LNCAP (cell line): ENCODE measurements at regions not wholly inside any gene's neighbourhood (a gene's known extent, or its start where the extent isn't known, plus 50 kb on each side); places are given as distances from the start of the nearest gene placed in this dataset.

Experiments
- TF ChIP-seq, protein P1 (sequence below): fragments of 450-650 bp; IDR thresholded peaks from 2 replicates; pipeline ENCODE4 v1.5.1; 2017; ENCODE audit warnings: mild to moderate bottlenecking

DNA sequence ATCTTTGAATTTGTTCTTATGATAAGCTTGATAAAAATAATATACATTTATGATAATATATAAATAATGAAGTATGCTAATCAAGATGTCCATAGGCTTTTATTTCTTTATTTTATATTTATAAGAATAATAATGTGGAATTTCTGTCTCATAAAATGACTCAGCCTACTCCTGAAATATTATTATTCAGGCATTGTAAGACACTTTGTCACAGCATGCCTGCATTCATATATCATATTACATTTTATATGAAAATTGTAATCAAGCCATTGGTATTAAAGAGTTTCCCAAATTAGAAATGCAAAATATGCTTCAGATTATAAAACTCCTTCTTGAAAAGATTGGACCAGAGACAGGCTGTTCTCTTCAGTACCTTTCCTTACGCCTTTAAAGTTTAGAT lies 1303.7 kb upstream of the CADM2 start:
- TF ChIP-seq, protein P1, sequence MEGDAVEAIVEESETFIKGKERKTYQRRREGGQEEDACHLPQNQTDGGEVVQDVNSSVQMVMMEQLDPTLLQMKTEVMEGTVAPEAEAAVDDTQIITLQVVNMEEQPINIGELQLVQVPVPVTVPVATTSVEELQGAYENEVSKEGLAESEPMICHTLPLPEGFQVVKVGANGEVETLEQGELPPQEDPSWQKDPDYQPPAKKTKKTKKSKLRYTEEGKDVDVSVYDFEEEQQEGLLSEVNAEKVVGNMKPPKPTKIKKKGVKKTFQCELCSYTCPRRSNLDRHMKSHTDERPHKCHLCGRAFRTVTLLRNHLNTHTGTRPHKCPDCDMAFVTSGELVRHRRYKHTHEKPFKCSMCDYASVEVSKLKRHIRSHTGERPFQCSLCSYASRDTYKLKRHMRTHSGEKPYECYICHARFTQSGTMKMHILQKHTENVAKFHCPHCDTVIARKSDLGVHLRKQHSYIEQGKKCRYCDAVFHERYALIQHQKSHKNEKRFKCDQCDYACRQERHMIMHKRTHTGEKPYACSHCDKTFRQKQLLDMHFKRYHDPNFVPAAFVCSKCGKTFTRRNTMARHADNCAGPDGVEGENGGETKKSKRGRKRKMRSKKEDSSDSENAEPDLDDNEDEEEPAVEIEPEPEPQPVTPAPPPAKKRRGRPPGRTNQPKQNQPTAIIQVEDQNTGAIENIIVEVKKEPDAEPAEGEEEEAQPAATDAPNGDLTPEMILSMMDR: no peak

DNA sequence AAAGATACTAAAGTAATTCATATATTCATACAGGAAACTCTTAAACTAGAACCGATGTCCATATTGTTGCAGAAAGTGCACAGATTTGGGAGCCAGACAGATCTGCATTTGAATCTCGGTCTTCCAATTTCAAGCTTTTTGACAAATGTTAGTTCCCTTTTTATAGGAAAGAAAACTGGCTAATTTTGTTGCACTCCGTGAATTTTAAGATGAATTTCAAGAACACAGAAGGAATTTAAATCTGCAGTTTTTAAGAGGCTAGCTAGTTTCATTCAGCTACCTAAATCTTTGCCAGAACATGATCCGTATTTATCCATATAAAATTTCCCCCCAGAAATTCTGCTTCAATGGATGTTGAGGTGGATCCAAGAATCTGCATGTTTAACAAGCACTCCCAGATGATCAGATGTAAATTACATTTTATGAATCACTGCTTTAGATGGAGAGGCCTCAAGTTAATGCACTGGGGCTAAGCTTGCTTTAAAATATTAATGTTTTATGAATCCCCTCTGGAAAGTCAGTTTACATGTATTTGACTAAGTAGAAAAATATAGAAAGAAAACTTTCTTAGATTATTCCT lies 1296.3 kb upstream of the CADM2 start:
- TF ChIP-seq, protein P1: no peak

DNA sequence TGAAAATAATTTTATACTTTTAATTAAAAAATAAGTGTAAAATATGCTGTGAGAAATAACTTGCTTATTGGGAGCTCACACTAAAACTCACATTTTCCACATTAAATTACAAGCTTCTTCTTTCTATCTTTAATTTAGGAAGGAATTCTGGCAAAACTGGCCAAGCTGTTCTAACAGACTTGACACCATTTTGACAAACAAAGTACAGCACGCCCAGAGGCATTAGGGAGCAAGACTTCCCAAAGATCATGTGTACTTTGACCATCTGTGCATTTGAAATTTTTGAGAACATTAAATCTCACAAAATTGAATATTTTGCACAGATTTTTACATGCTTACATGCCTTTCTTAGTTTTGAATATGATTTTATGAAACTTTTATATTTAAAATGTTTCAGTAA lies 1288.4 kb upstream of the CADM2 start:
- TF ChIP-seq, protein P1: no peak

DNA sequence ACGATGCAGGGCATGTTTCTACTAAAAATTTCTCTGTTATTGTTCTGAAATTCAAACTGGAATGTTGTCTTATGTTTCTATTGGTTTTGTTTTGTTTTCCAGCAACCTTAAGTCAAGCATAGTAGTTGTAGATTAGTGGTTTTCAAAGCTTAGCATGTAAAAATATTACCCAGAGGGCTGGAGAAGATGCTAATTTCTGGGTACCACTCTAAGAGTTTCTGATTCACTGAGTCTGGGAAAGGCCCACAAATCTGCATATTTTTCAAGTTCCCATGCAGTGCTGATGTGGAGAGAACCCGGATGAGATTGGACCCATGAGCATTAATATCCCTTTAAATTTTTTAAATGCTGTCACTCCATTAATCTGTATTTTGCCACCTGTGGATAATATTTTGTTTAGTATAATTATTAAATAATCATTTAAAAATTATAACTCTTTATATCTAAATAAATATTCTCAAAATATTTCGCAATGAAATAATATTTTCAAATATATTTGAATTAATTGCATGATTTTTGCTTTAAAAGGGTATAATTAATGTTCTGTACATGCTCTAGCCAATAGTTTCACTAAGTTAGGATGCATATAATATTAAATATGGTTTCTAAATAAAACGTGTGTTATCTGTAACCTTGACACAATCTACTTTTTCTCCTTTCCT lies 1274.7 kb upstream of the CADM2 start:
- TF ChIP-seq, protein P1: no peak

DNA sequence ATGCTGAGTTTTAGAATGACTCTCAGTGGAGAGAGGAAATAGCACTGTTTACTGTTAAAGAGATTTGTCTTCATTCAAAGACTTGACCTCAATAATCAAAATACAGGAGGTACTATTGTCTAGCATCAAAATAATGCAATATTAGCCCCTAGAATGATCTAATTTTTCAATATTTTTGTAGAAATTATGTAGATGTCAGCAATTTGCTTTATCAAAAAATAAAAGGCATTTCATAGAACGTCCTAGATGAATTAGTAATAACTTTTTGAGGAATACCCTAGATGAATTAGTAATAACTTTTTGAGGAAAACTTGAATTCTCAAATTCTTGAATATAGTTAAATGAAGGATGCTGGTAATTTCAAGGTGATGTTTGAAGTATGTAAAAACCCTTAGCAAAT lies 1252.1 kb upstream of the CADM2 start:
- TF ChIP-seq, protein P1: no peak

DNA sequence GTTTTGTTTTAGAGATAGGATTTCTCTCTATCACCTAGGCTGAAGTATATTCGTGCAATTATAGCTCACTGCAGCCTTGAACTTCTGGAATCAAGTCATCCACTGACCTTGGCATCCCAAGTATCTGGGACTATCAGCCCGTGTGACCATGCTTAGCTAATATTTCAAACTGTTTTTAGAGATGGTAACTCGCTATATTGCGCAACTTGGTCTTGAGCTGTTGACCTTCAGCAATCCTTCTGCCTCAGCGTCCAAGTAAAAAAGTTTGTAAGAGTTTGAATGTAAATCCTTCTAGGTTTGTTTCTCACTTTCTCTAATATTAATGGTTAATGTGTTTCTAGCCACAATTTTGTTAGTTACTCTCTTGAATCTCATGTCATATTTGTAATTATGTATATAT lies 1243.5 kb upstream of the CADM2 start:
- TF ChIP-seq, protein P1: no peak

DNA sequence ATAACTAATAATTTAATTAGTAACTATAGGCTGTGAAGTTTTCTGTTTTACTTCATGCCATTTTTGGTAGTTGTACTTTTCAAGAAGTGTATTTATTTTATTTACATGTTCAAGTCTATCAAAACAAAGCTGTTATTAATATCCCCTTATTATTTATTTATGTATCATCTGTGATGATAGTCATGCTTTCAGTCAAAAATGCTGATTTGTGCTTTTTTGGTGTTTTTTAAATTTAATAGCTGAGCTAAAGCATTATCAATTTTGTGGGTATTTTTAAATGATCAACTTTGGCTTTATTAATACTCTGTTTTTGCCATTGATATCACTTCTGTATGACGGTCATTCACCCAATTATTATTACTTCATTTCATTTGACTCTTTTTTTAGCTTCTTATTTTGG lies 1229.2 kb upstream of the CADM2 start:
- TF ChIP-seq, protein P1: no peak

DNA sequence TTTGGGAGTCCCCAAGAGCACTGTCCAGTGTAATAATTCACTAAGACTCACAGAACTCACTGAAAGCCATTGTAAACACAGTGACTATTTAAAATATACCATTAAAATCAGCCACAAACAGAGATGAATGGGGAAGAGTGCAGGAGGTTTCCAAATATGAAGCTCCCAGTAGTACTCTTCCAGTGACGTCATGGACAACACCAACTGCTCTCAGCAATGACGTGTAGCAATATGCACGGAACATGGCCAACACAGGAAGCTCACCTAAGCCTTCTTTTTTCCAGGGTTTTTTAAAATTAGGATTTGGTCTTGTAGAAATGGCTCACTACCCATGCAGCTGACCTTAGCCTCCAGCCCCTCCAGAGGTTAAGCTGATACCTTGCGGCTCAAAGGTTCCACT lies 1224.1 kb upstream of the CADM2 start:
- TF ChIP-seq, protein P1: no peak
